ENCODE measurements at regions not wholly inside any gene's neighbourhood (a gene's known extent, or its start where the extent isn't known, plus 50 kb on each side); places are given as distances from the start of the nearest gene placed in this dataset.
"Not testable (repeated sequence)": the region's sequence is repeated elsewhere in the genome, so short reads cannot be mapped to it uniquely, and the experiment has no call there.

DNA sequence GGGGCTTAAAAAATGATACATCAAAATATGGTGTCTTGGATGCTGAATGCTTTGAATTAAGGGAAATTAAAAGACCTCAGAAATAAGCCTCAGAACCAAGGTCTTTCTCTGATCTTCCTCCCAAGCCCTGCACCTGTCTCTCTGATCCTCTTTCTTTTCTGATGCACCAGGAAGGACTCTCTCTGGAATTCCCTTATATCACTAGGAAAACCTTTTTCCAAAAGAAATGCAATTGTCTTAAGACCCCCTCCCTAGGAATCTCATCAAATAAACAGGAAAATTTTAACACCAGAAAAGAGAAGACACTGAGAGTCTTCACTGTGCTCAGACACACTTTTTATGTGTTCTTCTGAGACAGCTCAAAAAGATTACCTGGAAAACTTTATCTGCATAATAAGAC lies 159.5 kb upstream of the PTBP2 start:
- ATAC-seq: no peak

- not testable (repeated sequence) for ATAC-seq
These were observed 157.2 kb upstream of the PTBP2 start for GRCh38 chr1:96564401-96564800.

DNA sequence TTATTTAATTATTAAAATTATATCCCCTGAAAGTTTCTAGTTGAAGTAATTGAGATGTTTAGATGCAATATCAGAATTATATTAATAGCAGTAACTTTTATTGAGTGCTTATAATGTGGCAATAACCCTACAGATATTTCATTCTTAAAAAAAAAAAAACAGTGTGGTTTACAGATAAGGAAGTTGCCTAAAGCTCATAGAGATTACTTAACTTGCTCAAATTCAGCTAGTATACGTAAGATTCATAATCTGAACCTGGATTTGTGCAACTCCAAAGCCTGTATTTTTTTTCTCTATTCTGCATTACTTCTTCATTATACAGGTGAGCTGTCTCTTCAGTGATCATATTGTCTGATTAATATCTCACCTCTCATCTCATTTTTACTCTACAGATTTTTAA lies 156.0 kb upstream of the PTBP2 start:
- no peak for ATAC-seq

DNA sequence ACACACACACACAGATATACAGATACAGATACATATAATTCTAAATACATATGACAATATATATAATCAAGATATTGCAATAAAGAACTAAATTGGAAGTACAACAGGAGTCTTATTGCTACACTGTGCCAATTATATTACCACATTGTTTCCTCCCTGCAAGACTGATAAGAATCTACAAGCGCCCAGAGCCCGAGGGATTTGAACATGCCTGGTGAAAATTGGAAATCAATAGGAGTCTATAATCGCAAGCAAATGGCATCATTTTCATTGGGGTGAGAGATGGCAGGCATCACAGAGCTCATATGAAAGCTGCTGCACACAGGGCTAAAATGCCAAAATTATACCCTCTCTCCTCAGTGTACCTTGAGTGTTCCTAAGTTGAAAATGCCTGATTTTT lies 152.9 kb upstream of the PTBP2 start:
- no peak for ATAC-seq

DNA sequence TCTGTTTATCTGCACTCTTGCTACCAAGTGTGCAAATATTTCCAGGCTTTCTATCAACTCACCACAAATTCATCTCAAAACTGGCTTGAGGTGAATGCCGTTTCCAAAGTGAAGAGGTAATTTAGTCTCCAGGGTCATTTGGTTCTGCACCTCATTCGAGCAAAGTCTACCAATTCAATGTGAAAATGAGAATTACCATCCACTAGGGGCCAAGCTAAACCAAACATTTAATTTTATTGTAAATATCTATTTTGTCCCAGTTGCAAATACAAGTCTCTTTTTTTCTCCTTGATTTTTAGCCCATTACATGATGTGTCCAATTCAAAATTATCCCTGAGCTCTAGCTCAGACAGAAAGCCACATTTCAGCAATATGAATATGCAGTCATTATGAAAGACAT lies 152.3 kb upstream of the PTBP2 start:
- no peak for ATAC-seq

- no peak for ATAC-seq
These were observed 141.9 kb upstream of the PTBP2 start for GRCh38 chr1:96579636-96580035.

DNA sequence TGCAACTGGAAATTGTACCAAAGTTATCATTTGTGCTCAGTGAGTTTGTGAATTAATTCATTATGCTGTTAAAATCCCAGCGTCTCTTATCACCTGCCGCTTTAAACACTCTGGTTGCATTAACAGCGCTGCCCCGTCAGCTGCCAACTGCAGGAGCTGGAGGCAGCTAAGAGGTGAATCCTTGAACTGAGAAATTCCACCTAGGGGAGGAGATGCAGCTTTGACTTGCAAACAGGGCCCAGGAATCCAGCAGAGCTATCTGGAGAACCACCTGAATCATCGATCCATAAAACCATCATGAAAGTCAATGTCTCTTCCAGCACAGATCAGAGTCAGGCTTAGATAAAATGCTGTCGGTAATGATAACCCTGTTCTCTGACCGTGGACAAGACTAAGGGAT lies 140.7 kb upstream of the PTBP2 start:
- ATAC-seq: no peak

DNA sequence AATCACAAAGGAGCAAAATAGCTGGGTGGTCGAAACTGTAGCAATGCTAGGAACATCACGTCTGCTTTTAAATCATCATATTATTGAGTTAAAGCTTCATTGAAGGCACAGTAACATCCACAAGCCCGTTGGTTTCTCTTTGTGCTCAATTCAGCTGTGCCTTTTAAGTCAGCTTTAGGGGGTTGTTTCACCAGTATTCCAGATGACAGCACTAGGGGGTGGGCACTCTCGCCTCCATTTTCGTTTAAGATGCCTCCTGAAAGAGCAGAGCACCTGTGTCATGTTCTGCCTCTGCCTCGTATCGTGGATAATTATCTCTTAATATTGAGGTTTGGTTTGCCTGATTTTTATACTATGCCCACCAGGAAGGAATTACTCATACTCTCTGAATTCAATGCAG lies 139.8 kb upstream of the PTBP2 start:
- ATAC-seq: no peak

DNA sequence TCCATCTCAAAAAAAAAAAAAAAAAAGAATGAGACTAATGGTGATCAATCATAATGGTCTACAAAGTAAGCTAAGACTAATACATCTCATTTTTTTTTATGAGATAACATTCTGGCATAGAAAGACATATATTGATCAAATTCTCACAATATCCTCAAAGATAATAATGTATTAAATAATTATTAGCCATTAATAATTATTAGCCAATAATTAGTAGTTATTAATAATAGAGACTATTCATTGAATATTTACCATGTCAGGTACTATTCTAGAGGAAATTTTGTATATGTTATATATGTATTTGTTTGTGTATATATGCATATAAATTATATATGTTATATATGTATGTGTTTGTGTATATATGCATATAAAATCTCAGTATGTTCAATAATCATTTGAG lies 137.7 kb upstream of the PTBP2 start:
- no peak for ATAC-seq

DNA sequence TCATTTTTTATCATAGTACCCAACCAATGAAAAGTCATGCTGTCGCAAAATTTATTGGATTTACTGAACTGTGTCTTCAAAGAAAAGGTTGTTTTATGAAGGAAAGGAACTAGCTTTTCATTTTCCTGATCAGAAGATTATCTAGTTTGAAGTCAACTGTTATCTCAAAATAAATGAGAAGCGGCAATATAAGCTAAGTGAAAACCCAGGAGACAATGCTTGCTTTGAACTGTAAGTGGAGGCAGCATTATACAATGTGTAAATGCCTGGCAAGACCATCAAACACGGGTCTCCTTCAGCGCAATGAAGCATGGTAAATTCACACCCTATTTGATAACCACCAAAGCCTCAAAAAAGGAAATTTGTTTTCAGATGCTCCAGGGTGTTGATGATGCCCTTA lies 134.4 kb upstream of the PTBP2 start:
- ATAC-seq: no peak

GRCh38 chr1:96588416-96588995 lies 133.1 kb upstream of the PTBP2 start:
- no peak for ATAC-seq

- ATAC-seq: not testable (repeated sequence)
These were observed 126.1 kb upstream of the PTBP2 start for GRCh38 chr1:96595530-96595929.

- no peak for ATAC-seq
These were observed 125.2 kb upstream of the PTBP2 start for GRCh38 chr1:96596226-96596922.

- no peak for ATAC-seq
These were observed 124.4 kb upstream of the PTBP2 start for GRCh38 chr1:96597218-96597617.

DNA sequence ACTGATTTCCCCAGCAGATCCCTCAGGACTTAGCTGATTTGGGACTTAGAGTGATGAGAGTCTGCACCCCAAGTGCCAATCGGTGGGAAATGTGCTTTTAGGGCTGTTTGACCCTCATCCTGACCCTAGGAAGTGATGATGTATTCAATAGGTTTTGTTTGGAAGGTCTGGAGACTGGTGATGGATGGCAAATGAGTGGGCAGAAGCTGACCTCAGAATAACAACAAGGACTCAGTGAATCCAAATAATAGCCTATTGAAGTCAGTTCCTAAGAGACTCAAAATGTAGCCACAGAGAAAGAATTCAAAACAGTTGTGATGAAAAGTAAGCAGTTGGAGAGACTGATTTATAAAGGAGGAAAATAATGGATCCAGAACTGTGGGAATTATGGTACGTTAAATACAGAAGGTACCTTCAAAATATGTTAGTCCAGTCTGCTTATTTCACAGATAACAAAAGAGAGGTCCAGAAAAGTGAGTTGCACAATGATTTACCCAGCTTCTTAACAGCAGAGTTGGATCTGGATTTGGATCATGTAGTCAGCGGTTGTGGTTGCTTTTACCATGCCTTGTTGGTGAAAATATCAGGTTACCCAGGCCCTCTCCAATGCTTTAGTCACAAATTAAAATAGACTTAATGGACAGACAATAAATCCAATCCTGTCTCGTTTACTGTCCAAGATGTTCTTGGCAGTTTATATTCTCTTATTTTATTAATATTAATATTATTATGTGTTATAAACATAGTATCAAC lies 123.0 kb upstream of the PTBP2 start:
- no peak for ATAC-seq

GRCh38 chr1:96604620-96605019 lies 117.0 kb upstream of the PTBP2 start:
- ATAC-seq: not testable (repeated sequence)

- not testable (repeated sequence) for ATAC-seq
These were observed 104.2 kb upstream of the PTBP2 start for GRCh38 chr1:96617375-96617774.

DNA sequence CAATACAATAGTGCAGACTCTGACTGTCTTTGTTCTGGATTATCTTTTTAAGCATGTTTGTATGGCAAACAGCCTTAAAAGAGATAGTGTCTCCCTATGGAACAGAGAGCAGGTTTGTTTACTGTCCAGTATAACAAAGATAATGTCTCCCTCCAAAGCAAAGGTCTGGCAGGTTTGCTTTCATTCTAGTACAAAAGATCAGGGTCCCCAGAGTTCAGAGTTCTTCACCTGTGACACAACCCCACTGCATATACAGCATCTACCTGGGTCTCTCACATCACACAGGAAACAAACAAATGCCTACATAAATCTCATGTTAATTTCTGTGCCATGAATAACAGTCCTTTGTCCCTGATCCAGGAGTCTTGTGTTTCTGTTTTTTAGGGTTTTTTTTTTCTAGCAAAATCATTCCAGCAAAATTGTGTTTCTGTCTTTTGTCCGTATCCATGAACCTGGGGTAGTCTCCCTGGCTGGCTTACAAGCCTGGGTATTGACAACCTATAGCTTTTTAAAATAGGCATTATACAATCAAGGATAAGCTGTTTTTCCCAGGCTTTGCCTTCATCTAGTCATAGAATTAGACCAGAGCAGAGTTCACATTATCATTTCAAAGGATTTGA lies 89.4 kb upstream of the PTBP2 start:
- no peak for ATAC-seq

DNA sequence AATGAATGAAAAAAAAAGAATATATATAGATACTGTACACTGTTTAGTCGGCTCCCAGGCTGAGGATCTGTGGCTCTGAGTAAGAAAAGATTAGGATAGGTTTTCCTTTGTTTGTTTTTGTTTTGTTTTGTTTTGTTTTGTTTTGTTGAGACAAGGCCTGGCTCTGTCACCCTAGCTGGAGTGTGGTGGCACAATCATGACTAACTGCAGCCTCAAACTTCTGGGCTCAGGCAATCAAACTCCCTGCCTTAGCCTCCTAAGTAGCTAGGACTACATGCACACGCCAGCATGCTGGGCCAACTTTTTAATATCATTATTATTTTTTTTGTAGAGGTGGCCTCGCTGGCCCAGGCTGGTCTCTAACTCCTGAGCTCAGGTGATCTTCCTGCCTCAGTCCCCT lies 87.9 kb upstream of the PTBP2 start:
- ATAC-seq: no peak

GRCh38 chr1:96634883-96635282 lies 86.7 kb upstream of the PTBP2 start:
- no peak for ATAC-seq

- no peak for ATAC-seq
These were observed 80.3 kb upstream of the PTBP2 start for GRCh38 chr1:96641282-96641681.

- no peak for ATAC-seq
These were observed 78.1 kb upstream of the PTBP2 start for GRCh38 chr1:96643519-96643918.

DNA sequence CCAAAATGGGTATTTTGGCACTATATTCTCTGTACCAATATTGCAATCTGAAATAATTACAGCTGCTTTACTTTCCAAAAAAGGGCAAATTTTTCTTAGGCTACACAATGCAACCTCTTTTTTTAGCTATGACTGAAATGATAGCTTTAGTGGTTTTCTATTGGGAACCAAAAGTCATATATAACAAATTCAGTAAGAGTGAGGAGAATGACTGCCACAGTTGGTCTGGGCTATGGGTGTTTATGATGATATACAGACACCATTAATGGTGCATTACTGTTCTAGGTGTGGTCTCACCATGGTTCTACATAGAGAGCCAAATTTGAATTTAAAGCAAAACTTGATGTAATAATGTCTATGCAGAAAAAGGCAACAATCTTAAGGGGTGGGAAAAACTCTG lies 72.3 kb upstream of the PTBP2 start:
- ATAC-seq: no peak

DNA sequence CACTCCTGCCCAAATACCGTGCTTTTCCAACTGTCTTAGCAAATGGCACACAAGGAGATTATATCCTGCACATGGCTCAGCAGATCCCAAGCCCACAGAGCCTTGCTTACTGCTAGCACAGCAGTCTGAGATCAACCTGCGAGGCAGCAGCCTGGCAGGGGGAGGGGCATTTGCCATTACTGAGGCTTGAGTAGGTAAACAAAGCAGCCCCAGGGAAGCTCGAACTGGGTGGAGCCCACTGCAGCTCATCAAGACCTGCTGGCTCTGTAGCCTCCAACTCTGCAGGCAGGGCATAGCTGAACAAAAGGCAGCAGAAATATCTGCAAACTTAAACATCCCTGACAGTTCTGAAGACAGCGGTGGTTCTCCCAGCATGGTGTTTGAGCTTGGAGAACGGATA lies 70.1 kb upstream of the PTBP2 start:
- no peak for ATAC-seq
